Right atrium auricular region (tissue), 2 donors: ENCODE measurements at regions not wholly inside any gene's neighbourhood (a gene's known extent, or its start where the extent isn't known, plus 50 kb on each side); places are given as distances from the start of the nearest gene placed in this dataset.

Source experiments
- DNase-seq: peaks from one replicate; pipeline ENCODE4 v3.0.0-alpha.2; 2019; ENCODE audit warnings: low spot score
- H3K27ac ChIP-seq, 2 donors: fragments of 200-600 bp; sonication (generic); 1 replicate in 1 of 2; 2 replicates in 1 of 2; pipeline ENCODE4 v1.5.1; 2016 to 2019
- H3K27me3 ChIP-seq, 2 donors: fragments of 200-600 bp; sonication (generic); one replicate each; pipeline versions ENCODE4 v1.5.1 to v1.6.0; 2017 to 2019
- H3K36me3 ChIP-seq: fragments of 200-600 bp; sonication (generic); one replicate; pipeline ENCODE4 v1.5.1; 2016
- H3K4me1 ChIP-seq, 2 donors: fragments of 200-600 bp; sonication (generic); one replicate each; pipeline versions ENCODE4 v1.5.1 to v1.6.0; 2017 to 2019
- H3K4me3 ChIP-seq, 2 donors: fragments of 200-600 bp; sonication (generic); 1 replicate in 1 of 2; 2 replicates in 1 of 2; pipeline ENCODE4 v1.5.1; 2017 to 2019; ENCODE audit warnings: mild to moderate bottlenecking in 1 of 2, moderate library complexity in 1 of 2
- H3K9me3 ChIP-seq, 2 donors: fragments of 200-600 bp; sonication (generic); one replicate each; pipeline ENCODE4 v1.5.1; 2019
- CTCF ChIP-seq, 2 donors: fragments of 200-600 bp; sonication (generic); IDR thresholded peaks; one replicate each; pipeline ENCODE4 v1.5.1; 2019; ENCODE audit warnings: antibody characterized with exemption in 2 of 2

GRCh38 chr2:53535234-53535840, 232.3 kb upstream of the CHAC2 start:
- H3K36me3 ChIP-seq: no peaks in the 10 kb centered on the region
- no peak overlapping the region for H3K27ac ChIP-seq
- no peak overlapping the region for H3K4me3 ChIP-seq
- H3K9me3 ChIP-seq: peaks cover 0 to 11% of the 10 kb centered on the region in 2 donors
- no peak for TF ChIP-seq CTCF (IDR thresholded peaks at IDR 0.05)
- DNase-seq: no peak
- H3K4me1 ChIP-seq: no peaks in the 10 kb centered on the region
- no peaks in the 10 kb centered on the region for H3K27me3 ChIP-seq

GRCh38 chr2:53530126-53530525, 237.5 kb upstream of the CHAC2 start:
- DNase-seq: no peak
- TF ChIP-seq CTCF (IDR thresholded peaks at IDR 0.05): no peak
- Histone ChIP-seq H3K36me3 (no peaks in the 10 kb centered on the region), H3K27me3 (no peaks in the 10 kb centered on the region), H3K4me3 (no peak overlapping the region), H3K4me1 (no peaks in the 10 kb centered on the region), H3K27ac (no peak overlapping the region), H3K9me3 (peaks cover 0 to 19% of the 10 kb centered on the region in 2 donors)

GRCh38 chr2:53527056-53527455, 240.5 kb upstream of the CHAC2 start:
- no peak for TF ChIP-seq CTCF (IDR thresholded peaks at IDR 0.05)
- Histone ChIP-seq H3K9me3 (peaks cover 0 to 15% of the 10 kb centered on the region in 2 donors), H3K4me3 (no peak overlapping the region), H3K27ac (no peak overlapping the region), H3K4me1 (no peaks in the 10 kb centered on the region), H3K27me3 (no peaks in the 10 kb centered on the region), H3K36me3 (no peaks in the 10 kb centered on the region)
- no peak for DNase-seq

GRCh38 chr2:53519918-53520841, 247.4 kb upstream of the CHAC2 start:
- no peak for DNase-seq
- Histone ChIP-seq H3K9me3 (no peaks in the 10 kb centered on the region), H3K36me3 (no peaks in the 10 kb centered on the region), H3K4me1 (no peaks in the 10 kb centered on the region), H3K4me3 (no peak overlapping the region), H3K27ac (peak overlapping the region in 1 of 2 donors; percentile 29), H3K27me3 (no peaks in the 10 kb centered on the region)
- no peak for TF ChIP-seq CTCF (IDR thresholded peaks at IDR 0.05)

GRCh38 chr2:53517406-53517805, 250.2 kb upstream of the CHAC2 start:
- Histone ChIP-seq H3K36me3 (no peaks in the 10 kb centered on the region), H3K9me3 (no peaks in the 10 kb centered on the region), H3K27me3 (no peaks in the 10 kb centered on the region), H3K4me1 (no peaks in the 10 kb centered on the region), H3K27ac (no peak overlapping the region), H3K4me3 (no peak overlapping the region)
- DNase-seq: no peak
- no peak for TF ChIP-seq CTCF (IDR thresholded peaks at IDR 0.05)
